ENCODE measurements at regions not wholly inside any gene's neighbourhood (a gene's known extent, or its start where the extent isn't known, plus 50 kb on each side); places are given as distances from the start of the nearest gene placed in this dataset.

GRCh38 chr13:65943708-65944107 lies 1286.4 kb downstream of the PCDH9 start:
- TF ChIP-seq CTCF (IDR thresholded peaks at IDR 0.05; ENCODE audit: low read length) (no peak), EZH2phosphoT487 (IDR thresholded peaks at IDR 0.05; ENCODE audit: low read length) (no peak), EZH2 (optimal IDR thresholded peaks at IDR 0.05; ENCODE audit: low read depth, low read length) (no peak)

All from MM.1S (cell line).